ENCODE measurements at regions not wholly inside any gene's neighbourhood (a gene's known extent, or its start where the extent isn't known, plus 50 kb on each side); places are given as distances from the start of the nearest gene placed in this dataset.

GRCh38 chr3:59320080-59320479 lies 270.3 kb upstream of the CFAP20DC start:
- peak; percentile 86 for DNase-seq

DNA sequence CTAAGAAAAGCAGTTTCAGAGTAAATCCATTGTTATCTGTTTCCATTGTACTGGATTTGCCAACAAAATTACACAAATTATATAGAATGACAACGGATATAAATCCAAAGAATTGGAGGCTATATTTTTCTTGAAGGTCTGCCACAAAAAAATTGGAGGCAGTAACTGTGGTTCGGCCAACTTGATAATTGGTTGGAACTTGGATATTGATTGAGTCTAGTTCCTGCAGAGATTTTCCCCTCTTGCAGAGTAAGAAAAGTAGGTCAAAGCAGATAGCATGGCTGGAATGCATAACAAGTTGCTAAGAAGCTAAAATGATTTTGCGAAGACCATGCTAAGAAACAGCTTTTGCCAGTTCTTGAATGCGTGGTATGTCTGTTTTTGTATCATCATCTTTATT lies 269.6 kb upstream of the CFAP20DC start:
- DNase-seq: no peak

- no peak for DNase-seq
Measured at GRCh38 chr3:59318881-59319280, 269.1 kb upstream of the CFAP20DC start.

- no peak for DNase-seq
Measured at GRCh38 chr3:59317386-59317785, 267.6 kb upstream of the CFAP20DC start.

- DNase-seq: no peak
Measured at GRCh38 chr3:59316688-59317275, 267.0 kb upstream of the CFAP20DC start.

DNA sequence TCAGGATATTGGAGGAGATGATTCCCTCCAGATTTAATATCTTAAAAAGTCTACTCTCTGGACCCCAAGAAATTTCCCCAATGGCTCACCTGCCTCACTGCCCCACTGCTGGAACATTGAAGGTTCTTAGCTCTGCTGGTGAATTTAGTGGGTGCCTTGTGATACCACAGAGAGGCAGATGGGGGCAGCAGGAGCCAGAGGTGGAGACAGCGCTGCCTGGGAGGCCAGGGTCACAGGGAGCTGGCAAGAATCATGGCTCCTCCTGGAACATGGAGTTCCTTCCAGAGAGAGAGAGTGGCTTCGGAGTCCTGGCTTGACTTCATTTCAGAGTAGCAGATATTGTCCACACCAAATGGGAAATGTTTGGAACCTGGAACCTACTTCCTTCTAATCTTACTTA lies 263.5 kb upstream of the CFAP20DC start:
- DNase-seq: peak; percentile 6

DNA sequence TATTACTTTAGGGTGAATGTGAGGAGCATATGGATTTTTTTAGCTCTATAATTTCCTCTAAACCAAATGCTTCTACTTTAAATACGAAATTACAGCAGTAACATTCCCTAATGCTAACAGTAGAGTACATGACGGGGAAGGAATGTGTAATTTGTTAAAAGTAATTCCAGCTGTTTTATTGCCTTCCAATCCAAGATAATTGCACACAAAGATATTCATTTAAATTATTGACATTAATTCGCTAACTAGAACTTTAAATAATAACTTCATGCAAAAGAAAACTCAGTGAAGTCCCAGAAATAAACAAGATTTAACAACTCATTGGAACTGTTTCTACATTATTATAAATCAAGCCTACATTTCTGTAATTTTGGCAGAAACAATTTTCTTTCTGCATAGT lies 261.4 kb upstream of the CFAP20DC start:
- DNase-seq: no peak

- DNase-seq: no peak
Measured at GRCh38 chr3:59310736-59311135, 260.9 kb upstream of the CFAP20DC start.

DNA sequence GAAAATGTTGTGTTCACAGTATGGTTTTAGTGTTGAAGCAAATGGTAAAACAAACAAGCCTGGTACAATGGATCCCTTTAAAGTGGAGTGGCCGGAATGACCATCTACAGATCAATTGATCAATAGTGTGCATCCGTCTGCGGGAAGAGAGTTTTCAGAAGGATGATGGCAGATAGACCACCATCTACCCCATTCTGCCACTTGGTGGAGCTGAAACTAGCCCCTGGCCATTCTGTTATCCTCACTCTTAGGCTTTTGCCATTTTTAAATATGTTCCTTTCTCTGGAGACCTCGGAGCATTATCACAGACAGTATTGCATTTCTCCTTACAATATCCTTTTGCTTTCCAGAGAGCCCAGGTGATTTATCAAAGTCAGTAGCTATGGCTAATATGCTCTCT lies 258.9 kb upstream of the CFAP20DC start:
- DNase-seq: no peak

DNA sequence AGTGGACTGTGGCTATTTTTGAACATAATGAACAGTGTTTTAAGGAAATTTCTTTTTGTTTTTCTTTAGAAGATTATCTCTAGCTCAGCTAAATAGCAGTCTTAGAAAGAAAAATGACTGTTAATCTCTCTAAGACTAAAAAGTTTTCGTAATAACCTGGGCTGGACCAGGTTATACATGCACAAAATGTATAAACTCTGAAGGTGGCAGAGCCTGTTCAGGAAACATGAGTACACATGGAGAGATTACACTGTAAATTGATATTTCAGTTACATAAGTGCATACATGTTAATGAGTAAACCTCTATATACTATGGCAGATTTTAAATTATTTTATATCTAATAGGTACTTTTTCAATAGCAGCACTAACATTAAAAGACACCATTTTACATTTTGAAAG lies 258.2 kb upstream of the CFAP20DC start:
- no peak for DNase-seq

- DNase-seq: no peak
Measured at GRCh38 chr3:59306436-59306835, 256.6 kb upstream of the CFAP20DC start.

DNA sequence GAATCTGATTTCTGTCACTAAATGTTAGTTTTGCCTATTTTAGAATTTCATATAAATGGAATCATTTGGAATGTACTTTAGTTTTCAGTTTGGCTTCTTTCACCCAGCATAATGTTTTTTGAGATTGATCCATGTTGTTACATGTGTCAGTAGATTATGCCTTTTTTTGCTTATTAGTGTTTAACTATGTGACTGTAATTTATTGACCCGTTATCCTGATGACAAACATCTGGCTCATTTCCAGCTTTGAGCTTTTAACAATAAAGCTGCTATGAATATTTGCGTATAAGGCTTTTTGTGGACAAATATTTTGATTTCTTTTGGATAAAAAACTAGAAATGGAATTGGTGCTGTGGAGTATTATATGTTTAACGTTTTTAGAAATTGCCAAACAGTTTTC lies 254.5 kb upstream of the CFAP20DC start:
- DNase-seq: no peak

GRCh38 chr3:59303452-59303851 lies 253.6 kb upstream of the CFAP20DC start:
- no peak for DNase-seq

GRCh38 chr3:59302442-59302841 lies 252.6 kb upstream of the CFAP20DC start:
- DNase-seq: no peak

GRCh38 chr3:59300733-59301132 lies 250.9 kb upstream of the CFAP20DC start:
- no peak for DNase-seq

GRCh38 chr3:59299561-59299960 lies 249.7 kb upstream of the CFAP20DC start:
- no peak for DNase-seq

DNA sequence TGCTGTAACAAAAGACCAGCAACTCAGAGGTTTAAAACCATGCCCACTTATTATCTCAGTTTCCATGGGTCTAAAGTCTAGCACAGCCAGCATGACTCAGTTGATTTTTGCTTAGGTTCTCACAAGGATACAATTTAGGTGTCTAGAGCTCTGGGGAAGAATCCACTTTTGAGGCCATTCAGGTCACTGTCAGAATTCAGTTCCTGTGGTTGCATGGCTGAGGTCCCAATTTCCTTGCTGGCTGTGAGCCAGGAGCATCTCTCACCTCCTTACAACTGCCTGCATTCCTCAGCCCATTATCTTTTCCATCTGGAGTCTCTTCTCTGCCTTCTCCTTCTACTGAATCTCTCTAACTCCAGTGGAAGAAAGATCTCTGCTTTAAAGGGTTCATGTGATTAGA lies 240.5 kb upstream of the CFAP20DC start:
- no peak for DNase-seq

GRCh38 chr3:59289831-59290230 lies 240.0 kb upstream of the CFAP20DC start:
- DNase-seq: no peak

DNA sequence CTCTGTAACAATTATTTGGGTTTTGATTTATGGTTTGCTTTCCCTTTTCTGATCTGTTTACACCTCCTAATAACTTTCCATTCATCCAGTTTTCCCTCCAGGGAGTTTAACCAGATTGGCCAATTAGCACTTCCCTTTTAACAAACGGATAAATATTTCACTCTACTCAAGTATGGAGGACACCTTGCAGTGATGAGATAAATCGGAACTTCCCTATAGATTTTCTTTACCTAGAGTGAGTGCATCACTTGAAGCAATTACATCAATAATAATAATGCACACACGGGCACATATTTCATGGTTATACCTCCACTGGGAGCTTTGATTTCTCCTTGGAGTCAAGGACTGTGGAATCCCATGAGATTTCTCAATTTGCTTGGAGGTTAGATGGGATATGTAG lies 239.1 kb upstream of the CFAP20DC start:
- no peak for DNase-seq

GRCh38 chr3:59286791-59287531 lies 237.1 kb upstream of the CFAP20DC start:
- peak; percentile 1 for DNase-seq

- no peak for DNase-seq
Measured at GRCh38 chr3:59285560-59285959, 235.7 kb upstream of the CFAP20DC start.

DNA sequence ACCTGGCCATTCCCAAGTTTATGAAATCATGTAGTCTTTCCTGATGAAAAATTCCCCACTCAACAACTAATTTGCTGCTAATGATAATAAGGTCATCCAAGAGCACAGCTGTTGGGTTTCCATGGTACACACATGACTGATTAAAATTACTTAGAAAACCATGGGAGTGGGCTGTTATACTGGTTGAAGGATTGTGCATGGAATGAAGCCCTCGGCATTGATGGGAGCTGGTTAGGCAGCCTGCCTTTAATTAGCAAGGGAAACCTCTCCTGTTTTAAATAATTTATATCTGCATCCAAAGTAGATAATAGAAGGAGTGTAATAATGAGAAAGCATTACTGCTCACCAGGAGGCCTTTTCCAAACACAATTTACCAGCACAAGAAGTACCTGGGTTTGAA lies 235.1 kb upstream of the CFAP20DC start:
- DNase-seq: no peak

- no peak for DNase-seq
Measured at GRCh38 chr3:59280113-59280512, 230.3 kb upstream of the CFAP20DC start.

DNA sequence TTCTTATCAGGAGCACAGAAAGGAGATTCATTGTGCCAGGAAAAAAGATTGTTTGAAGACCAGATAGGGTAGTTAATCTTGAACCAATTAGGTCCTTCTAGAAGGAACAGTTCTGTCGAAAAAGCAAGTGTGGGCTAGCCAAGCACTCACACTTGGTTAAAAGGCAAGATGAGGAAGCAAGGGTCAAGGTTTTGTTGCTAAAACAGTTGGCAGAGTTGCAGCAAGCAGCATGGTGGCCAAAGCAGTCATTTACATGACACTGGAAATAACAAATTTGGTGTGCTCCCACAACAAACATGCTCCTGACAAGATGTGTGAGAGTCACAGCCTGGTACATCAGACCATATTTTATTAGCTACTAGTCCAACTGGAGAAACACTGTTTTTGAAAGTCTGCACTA lies 228.0 kb upstream of the CFAP20DC start:
- no peak for DNase-seq

DNA sequence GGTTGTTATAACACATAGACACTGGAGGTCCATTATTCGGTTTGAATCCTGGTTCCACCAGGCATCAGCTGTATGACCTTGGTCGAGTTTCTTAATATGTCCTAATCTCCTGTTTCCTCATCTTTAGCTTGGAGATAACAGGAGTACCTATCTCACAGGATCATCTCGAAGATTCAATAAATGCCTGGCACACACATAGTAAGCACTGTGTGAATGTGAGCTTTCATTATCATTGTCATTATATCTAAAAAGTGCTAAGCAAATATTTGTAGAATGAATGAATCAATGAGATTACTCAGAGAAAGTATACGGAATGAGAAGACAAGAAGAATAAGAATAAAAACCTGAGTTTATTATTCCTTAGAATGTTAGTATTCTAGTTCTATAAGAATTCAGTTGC lies 227.4 kb upstream of the CFAP20DC start:
- no peak for DNase-seq

Data from NCI-H510A treated with DMSO at 0.1 percent for 48 hours (cell line).